CD14-positive monocyte (primary cell): ENCODE measurements at regions not wholly inside any gene's neighbourhood (a gene's known extent, or its start where the extent isn't known, plus 50 kb on each side); places are given as distances from the start of the nearest gene placed in this dataset.

ENCODE experiments used
- DNase-seq, 3 donors: peaks; one replicate each; pipeline ENCODE4 v3.0.0-alpha.2; 2011 to 2022
- H2AFZ ChIP-seq: 2 replicates; pipeline ENCODE4 v1.6.0; 2012; ENCODE audit warnings: mild to moderate bottlenecking, low read depth, low read length, inconsistent platforms; ENCODE audit not compliant: insufficient read depth, poor library complexity, severe bottlenecking
- H3K27ac ChIP-seq, 2 donors: 1 replicate in 1 of 2; 2 replicates in 1 of 2; pipeline ENCODE4 v1.5.1; 2012 to 2013; ENCODE audit warnings: low read length in 2 of 2, control low read depth in 1 of 2, inconsistent platforms in 1 of 2, low read depth in 1 of 2, mild to moderate bottlenecking in 1 of 2
- H3K27me3 ChIP-seq, 2 donors: one replicate each; pipeline versions ENCODE4 v1.6.0 to v1.6.1; 2011 to 2013; ENCODE audit warnings: low read length in 2 of 2; ENCODE audit not compliant: control insufficient read depth in 2 of 2, insufficient read depth in 2 of 2
- H3K36me3 ChIP-seq, 2 donors: replicated peaks in 1 of 2; 1 replicate in 1 of 2; 2 replicates in 1 of 2; pipeline versions ENCODE4 v1.5.1 to v1.6.1; 2012 to 2013; ENCODE audit warnings: low read length in 2 of 2, control low read depth in 1 of 2, inconsistent platforms in 1 of 2, mild to moderate bottlenecking in 1 of 2; ENCODE audit not compliant: insufficient read depth in 2 of 2, control insufficient read depth in 1 of 2
- H3K4me1 ChIP-seq, 2 donors: 1 replicate in 1 of 2; 2 replicates in 1 of 2; pipeline versions ENCODE4 v1.5.1 to v1.6.1; 2012 to 2013; ENCODE audit warnings: low read length in 2 of 2, control low read depth in 1 of 2, inconsistent platforms in 1 of 2, mild to moderate bottlenecking in 1 of 2, moderate library complexity in 1 of 2; ENCODE audit not compliant: insufficient read depth in 2 of 2, control insufficient read depth in 1 of 2
- H3K4me2 ChIP-seq: replicated peaks from 2 replicates; pipeline ENCODE3; 2012; ENCODE audit warnings: low read length, moderate library complexity, mild to moderate bottlenecking; ENCODE audit not compliant: poor library complexity, severe bottlenecking; ENCODE audit errors: extremely low read depth
- H3K4me3 ChIP-seq, 3 experiments: fragments of 200-600 bp in 1 of 3; sonication (generic) in 1 of 3; replicated peaks in 1 of 3; 1 replicate in 2 of 3; 2 replicates in 1 of 3; pipeline ENCODE4 v1.5.1; 2011 to 2013; ENCODE audit warnings: low read length in 3 of 3, mild to moderate bottlenecking in 3 of 3, control low read depth in 2 of 3, low read depth in 2 of 3, inconsistent platforms in 1 of 3, moderate library complexity in 1 of 3
- H3K79me2 ChIP-seq: 2 replicates; pipeline ENCODE4 v1.6.0; 2012; ENCODE audit warnings: mild to moderate bottlenecking, control low read depth, inconsistent platforms, low read length, moderate library complexity; ENCODE audit not compliant: insufficient read depth
- H3K9ac ChIP-seq: 2 replicates; pipeline ENCODE4 v1.6.0; 2017; ENCODE audit warnings: low read length, mild to moderate bottlenecking; ENCODE audit not compliant: insufficient read depth, poor library complexity, severe bottlenecking
- H3K9me3 ChIP-seq, 2 donors: replicated peaks in 1 of 2; 1 replicate in 1 of 2; 2 replicates in 1 of 2; pipeline versions ENCODE4 v1.5.1 to v1.6.1; 2012 to 2013; ENCODE audit warnings: low read length in 2 of 2, control low read depth in 1 of 2; ENCODE audit not compliant: control insufficient read depth in 1 of 2, insufficient read depth in 1 of 2
- H4K20me1 ChIP-seq: 2 replicates; pipeline ENCODE4 v1.6.0; 2012; ENCODE audit warnings: mild to moderate bottlenecking, low read length, control low read depth, moderate library complexity; ENCODE audit not compliant: insufficient read depth
- H3K27ac Mint-ChIP-seq, 7 donors: one replicate each; pipeline ENCODE4 v1.8.0; 2020; ENCODE audit warnings: mild to moderate bottlenecking in 7 of 7, mixed read lengths in 7 of 7, moderate library complexity in 6 of 7, inconsistent platforms in 2 of 7
- H3K27me3 Mint-ChIP-seq, 3 donors: one replicate each; pipeline ENCODE4 v1.8.0; 2021 to 2022; ENCODE audit warnings: low read depth in 3 of 3, mild to moderate bottlenecking in 3 of 3, mixed read lengths in 3 of 3, moderate library complexity in 3 of 3, inconsistent platforms in 1 of 3
- H3K36me3 Mint-ChIP-seq, 2 donors: one replicate each; pipeline ENCODE4 v1.8.0; 2020; ENCODE audit warnings: mixed read lengths in 2 of 2, inconsistent platforms in 1 of 2, mild to moderate bottlenecking in 1 of 2
- H3K4me1 Mint-ChIP-seq: one replicate; pipeline ENCODE4 v1.8.0; 2020; ENCODE audit warnings: mild to moderate bottlenecking, mixed read lengths
- H3K4me3 Mint-ChIP-seq, 2 donors: one replicate each; pipeline ENCODE4 v1.8.0; 2020; ENCODE audit warnings: mild to moderate bottlenecking in 2 of 2, mixed read lengths in 2 of 2, moderate library complexity in 1 of 2
- H3K9me3 Mint-ChIP-seq, 7 donors: one replicate each; pipeline ENCODE4 v1.8.0; 2020 to 2022; ENCODE audit warnings: mixed read lengths in 7 of 7, mild to moderate bottlenecking in 6 of 7, moderate library complexity in 6 of 7, inconsistent platforms in 2 of 7
- CTCF ChIP-seq: fragments of 200-600 bp; IDR thresholded peaks from one replicate; pipeline ENCODE4 v1.8.0; 2022; ENCODE audit warnings: antibody characterized with exemption, mild to moderate bottlenecking
- WGBS: methylation state at CpG from one replicate; pipeline ENCODE4 v1.1.5; 2013; ENCODE audit warnings: missing lambda C conversion rate; ENCODE audit not compliant: insufficient coverage; 5-methylcytosine and 5-hydroxymethylcytosine counted together
- intact Hi-C, 2 donors: fragments of 100-400 bp; cut with micrococcal nuclease; formaldehyde crosslinking; loops; one replicate each; pipeline versions ENCODE4 v1.15.0 to v1.15.1; 2023

DNA sequence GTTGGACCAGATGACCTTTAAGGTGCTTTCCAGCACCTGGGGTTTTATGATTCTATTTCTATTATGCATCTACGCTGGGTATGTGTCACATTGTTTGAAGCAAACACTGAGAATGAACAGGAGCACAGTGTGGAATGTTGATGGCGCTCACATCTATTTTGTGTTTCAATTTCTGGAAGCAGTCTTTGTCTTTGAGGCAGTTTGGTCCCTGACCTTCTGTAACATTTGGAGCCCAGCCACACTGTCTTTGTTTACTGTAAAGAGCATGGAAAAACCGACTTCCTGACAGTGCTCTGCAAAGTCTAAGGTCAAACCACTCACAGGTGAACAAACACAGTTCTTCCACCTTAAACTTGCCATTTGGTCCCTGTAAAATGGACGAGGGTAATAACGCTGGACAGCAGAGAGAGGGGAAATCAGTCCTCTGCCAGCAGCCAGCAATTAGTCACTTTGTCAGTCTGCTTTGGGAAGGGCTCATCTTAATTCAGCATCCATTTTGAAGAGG is 155.5 kb downstream of the PRL start:
- intact Hi-C loops = no loop called here
- no peaks in the 10 kb centered on the region for H3K36me3 Mint-ChIP-seq

GRCh38 chr6:22142856-22143255 is 154.0 kb downstream of the PRL start:
- 17% methylated on average over 1 of the region's 7 CpGs for WGBS
- intact Hi-C loops = no loop called here
- Mint-ChIP-seq H3K27me3 (peaks cover 6 to 15% (median 15%) of the 10 kb centered on the region in 3 donors), H3K4me1 (peaks cover 16% of the 10 kb centered on the region), H3K27ac (no peak overlapping the region), H3K36me3 (no peaks in the 10 kb centered on the region), H3K9me3 (peaks cover 0 to 8% (median 0%) of the 10 kb centered on the region in 7 donors), H3K4me3 (no peak overlapping the region)
- no peak for TF ChIP-seq CTCF
- Histone ChIP-seq H3K9me3 (no peaks in the 10 kb centered on the region), H3K4me3 (no peak overlapping the region), H3K27ac (no peak overlapping the region), H2AFZ (no peak overlapping the region), H3K79me2 (no peaks in the 10 kb centered on the region), H3K9ac (no peak overlapping the region), H3K4me1 (peaks cover 11 to 12% of the 10 kb centered on the region in 2 donors), H3K4me2 (no peak overlapping the region), H3K27me3 (peaks cover 0 to 4% of the 10 kb centered on the region in 2 donors), H3K36me3 (no peaks in the 10 kb centered on the region), H4K20me1 (no peaks in the 10 kb centered on the region)
- DNase-seq = no peak

More for the DNA sequence above, 155.5 kb downstream of the PRL start:
- no peak overlapping the region for H3K27ac ChIP-seq
- H3K4me2 ChIP-seq = no peak overlapping the region
- no peak for TF ChIP-seq CTCF
- no peaks in the 10 kb centered on the region for H3K79me2 ChIP-seq
- H3K9ac ChIP-seq = no peak overlapping the region
- no peaks in the 10 kb centered on the region for H4K20me1 ChIP-seq
- peaks cover 4% of the 10 kb centered on the region for H3K4me1 Mint-ChIP-seq
- H3K4me3 Mint-ChIP-seq = no peak overlapping the region
- no peaks in the 10 kb centered on the region for H3K36me3 ChIP-seq
- H3K27ac Mint-ChIP-seq = no peak overlapping the region
- H3K4me1 ChIP-seq = no peaks in the 10 kb centered on the region
- no peak for DNase-seq
- no peak overlapping the region for H3K4me3 ChIP-seq
- H3K27me3 Mint-ChIP-seq = peaks cover 3 to 12% (median 3%) of the 10 kb centered on the region in 3 donors
- H3K27me3 ChIP-seq = peaks cover 0 to 3% of the 10 kb centered on the region in 2 donors
- H2AFZ ChIP-seq = peak overlapping the region; percentile 23
- WGBS = 77% methylated on average over 5 of the region's 5 CpGs
- no peaks in the 10 kb centered on the region for H3K9me3 ChIP-seq
- H3K9me3 Mint-ChIP-seq = peaks cover 0 to 3% (median 0%) of the 10 kb centered on the region in 7 donors
